GM21423 (cell line): ENCODE measurements at regions not wholly inside any gene's neighbourhood (a gene's known extent, or its start where the extent isn't known, plus 50 kb on each side); places are given as distances from the start of the nearest gene placed in this dataset.

ENCODE experiments used
- ATAC-seq: cut with Tn5 transposase; IDR thresholded peaks from one replicate; pipeline ENCODE4 v1.9.1; 2021; ENCODE audit warnings: mild to moderate bottlenecking, moderate library complexity; ENCODE audit not compliant: unreplicated experiment

GRCh38 chr13:104014803-104015645 is 948.8 kb upstream of the SLC10A2 start:
- ATAC-seq = no peak

- no peak for ATAC-seq
These were observed 945.5 kb upstream of the SLC10A2 start for GRCh38 chr13:104011505-104012241.

- no peak for ATAC-seq
These were observed 942.6 kb upstream of the SLC10A2 start for GRCh38 chr13:104008541-104009435.

- no peak for ATAC-seq
These were observed 941.9 kb upstream of the SLC10A2 start for GRCh38 chr13:104008075-104008474.

GRCh38 chr13:104006625-104007075 is 940.4 kb upstream of the SLC10A2 start:
- ATAC-seq = no peak

- ATAC-seq = no peak
These were observed 938.4 kb upstream of the SLC10A2 start for GRCh38 chr13:104004572-104004971.

- no peak for ATAC-seq
These were observed 936.0 kb upstream of the SLC10A2 start for GRCh38 chr13:104002216-104002615.

GRCh38 chr13:104001766-104002165 is 935.5 kb upstream of the SLC10A2 start:
- ATAC-seq = no peak

- ATAC-seq = no peak
These were observed 930.5 kb upstream of the SLC10A2 start for GRCh38 chr13:103996733-103997132.

GRCh38 chr13:103983948-103984347 is 917.7 kb upstream of the SLC10A2 start:
- no peak for ATAC-seq

GRCh38 chr13:103976371-103976770 is 910.2 kb upstream of the SLC10A2 start:
- ATAC-seq = no peak

- no peak for ATAC-seq
These were observed 907.5 kb upstream of the SLC10A2 start for GRCh38 chr13:103973740-103974139.

GRCh38 chr13:103969520-103970050 is 903.4 kb upstream of the SLC10A2 start:
- no peak for ATAC-seq

- no peak for ATAC-seq
These were observed 899.5 kb upstream of the SLC10A2 start for GRCh38 chr13:103965506-103966243.

GRCh38 chr13:103961784-103962183 is 895.6 kb upstream of the SLC10A2 start:
- ATAC-seq = no peak

- no peak for ATAC-seq
These were observed 894.9 kb upstream of the SLC10A2 start for GRCh38 chr13:103961129-103961528.

GRCh38 chr13:103960001-103960400 is 893.8 kb upstream of the SLC10A2 start:
- no peak for ATAC-seq

GRCh38 chr13:103958691-103959090 is 892.5 kb upstream of the SLC10A2 start:
- no peak for ATAC-seq

GRCh38 chr13:103957939-103958338 is 891.7 kb upstream of the SLC10A2 start:
- no peak for ATAC-seq

GRCh38 chr13:103953859-103954258 is 887.6 kb upstream of the SLC10A2 start:
- no peak for ATAC-seq
